HepG2 (cell line): ENCODE measurements at regions not wholly inside any gene's neighbourhood (a gene's known extent, or its start where the extent isn't known, plus 50 kb on each side); places are given as distances from the start of the nearest gene placed in this dataset.
"Not testable (repeated sequence)": the region's sequence is repeated elsewhere in the genome, so short reads cannot be mapped to it uniquely, and the experiment has no call there.

Experiments used
- ATAC-seq: fragments of 200-7000 bp; cut with Tn5 transposase; 3 replicates; pipeline ENCODE4 v1.9.1; 2020; ENCODE audit warnings: mild to moderate bottlenecking, moderate library complexity
- BruUV-seq: library from RNA; stranded (reverse); fragments of 400-500 nt; replicated peaks from 2 replicates; lab custom pipeline; 2021; lab: Mats Ljungman, UMichigan
- CTCF ChIA-PET: fragments of 300-600 bp; formaldehyde crosslinking; extraction: SDS; loops from one replicate; lab custom pipeline; 2021; ENCODE audit warnings: low total read pairs, inconsistent platforms, low intra/inter-chr PET ratio; lab: Yijun Ruan, JAX
- POLR2A ChIA-PET: fragments of 350-600 bp; sonication (Branson Sonifier 250); formaldehyde crosslinking; loops from one replicate; lab custom pipeline; 2020; ENCODE audit warnings: antibody characterized with exemption, inconsistent platforms; lab: Yijun Ruan, JAX
- DNase-seq: peaks from one replicate; pipeline ENCODE4 v3.0.0-alpha.2; 2015; ENCODE audit warnings: low spot score
- FAIRE-seq: peaks from 3 replicates; lab custom pipeline; 2011; peaks lifted over from hg19 to GRCh38; lab: Jason Lieb, UNC
- H2AFZ ChIP-seq: one replicate; pipeline ENCODE4 v1.6.1; 2011; ENCODE audit warnings: low read length, inconsistent platforms
- H3K27ac ChIP-seq: fragments of 300-600 bp; 3 replicates; pipeline ENCODE4 v1.8.0; 2011; ENCODE audit warnings: mixed run types, mild to moderate bottlenecking, mixed read lengths, low read length, inconsistent platforms; ENCODE audit not compliant: insufficient read depth; ENCODE audit errors: extremely low read length
- H3K27me3 ChIP-seq, 2 experiments: fragments of 200-600 bp in 1 of 2; 2 replicates in 1 of 2; 3 replicates in 1 of 2; pipeline versions ENCODE4 v1.6.0 to v1.8.0; 2011; ENCODE audit warnings: low read length in 2 of 2, mild to moderate bottlenecking in 2 of 2, moderate library complexity in 2 of 2, inconsistent platforms in 1 of 2; ENCODE audit not compliant: insufficient read depth in 2 of 2, control insufficient read depth in 1 of 2
- H3K36me3 ChIP-seq, 2 experiments: fragments of 200-600 bp in 1 of 2; replicated peaks in 1 of 2; 2 replicates in 1 of 2; 3 replicates in 1 of 2; pipeline versions ENCODE4 v1.5.1 to v1.8.0; 2011; ENCODE audit warnings: low read length in 2 of 2, inconsistent platforms in 1 of 2; ENCODE audit not compliant: insufficient read depth in 2 of 2, control insufficient read depth in 1 of 2
- H3K4me1 ChIP-seq: 2 replicates; pipeline ENCODE4 v1.5.1; 2012; ENCODE audit warnings: low read length, inconsistent platforms; ENCODE audit not compliant: insufficient read depth
- H3K4me2 ChIP-seq: 2 replicates; pipeline ENCODE4 v1.6.0; 2011; ENCODE audit warnings: low read depth, low read length, inconsistent platforms
- H3K4me3 ChIP-seq, 3 experiments: fragments of 200-600 bp in 1 of 3; sonication (generic), shearing (Covaris generic) in 1 of 3; replicated peaks in 1 of 3; 2 replicates each; pipeline ENCODE4 v1.5.1; 2011 to 2016; ENCODE audit warnings: low read length in 3 of 3, inconsistent platforms in 2 of 3, low read depth in 2 of 3, mild to moderate bottlenecking in 2 of 3, control low read depth in 1 of 3, mixed read lengths in 1 of 3; ENCODE audit not compliant: insufficient read depth in 1 of 3
- H3K79me2 ChIP-seq: one replicate; pipeline ENCODE4 v1.6.1; 2011; ENCODE audit warnings: low read length, inconsistent platforms; ENCODE audit not compliant: insufficient read depth
- H3K9ac ChIP-seq: 2 replicates; pipeline ENCODE4 v1.6.0; 2011; ENCODE audit warnings: mild to moderate bottlenecking, low read depth, low read length, inconsistent platforms; ENCODE audit not compliant: insufficient read depth
- H3K9me3 ChIP-seq: 2 replicates; pipeline ENCODE4 v1.5.1; 2012; ENCODE audit warnings: mild to moderate bottlenecking, low read length
- H4K20me1 ChIP-seq: 2 replicates; pipeline ENCODE4 v1.6.0; 2011; ENCODE audit warnings: inconsistent platforms, mild to moderate bottlenecking, low read length, moderate library complexity; ENCODE audit not compliant: insufficient read depth
- PRDM10 ChIP-seq: sonication (generic); formaldehyde crosslinking; IDR thresholded peaks from 2 replicates; pipeline ENCODE4 v1.4.0; 2020; ENCODE audit warnings: low read depth, missing genetic modification reagents
- STAG1 ChIP-seq: sonication (generic); formaldehyde crosslinking; IDR thresholded peaks from 2 replicates; pipeline ENCODE4 v1.4.0; 2020; ENCODE audit warnings: missing genetic modification reagents
- ZNF430 ChIP-seq: sonication (generic); formaldehyde crosslinking; IDR thresholded peaks from 2 replicates; pipeline ENCODE4 v1.9.0; 2021; ENCODE audit warnings: mild to moderate bottlenecking, missing genetic modification reagents
- WGBS: methylation state at CpG from one replicate; pipeline ENCODE4 v1.1.6; 2017; ENCODE audit warnings: low lambda C conversion rate; 5-methylcytosine and 5-hydroxymethylcytosine counted together
- in situ Hi-C: cut with HindIII; loops from 2 replicates; pipeline ENCODE4 v1.10.0; 2017; ENCODE audit warnings: low pct_unique_long_range_greater_than_20kb; ENCODE audit not compliant: extremely low pct_ligation_motif_present
- intact Hi-C: fragments of 100-400 bp; cut with micrococcal nuclease; formaldehyde crosslinking; loops from one replicate; pipeline ENCODE4 v1.10.0; 2022; ENCODE audit not compliant: unreplicated experiment

GRCh38 chr22:27108425-27109114, 451.2 kb downstream of the MIAT start (continued):
- TF ChIP-seq PRDM10 (CRISPR knock-in tag) (no peak), STAG1 (no peak)

GRCh38 chr22:27109406-27109805, 452.0 kb downstream of the MIAT start:
- H3K27ac ChIP-seq, H3K9me3 ChIP-seq, H3K9ac ChIP-seq, H3K4me3 ChIP-seq, H2AFZ ChIP-seq, CTCF ChIA-PET, intact Hi-C loops, DNase-seq, H3K27me3 ChIP-seq, in situ Hi-C loops, FAIRE-seq, POLR2A ChIA-PET, H3K79me2 ChIP-seq, BruUV-seq, ATAC-seq, H4K20me1 ChIP-seq, H3K4me2 ChIP-seq, H3K36me3 ChIP-seq: not testable (repeated sequence)
- peaks cover 14% of the 10 kb centered on the region for H3K4me1 ChIP-seq
- WGBS = 6% methylated on average over 2 of the region's 2 CpGs
- peak; percentile 76; the same call in 1 of the 2 replicates for TF ChIP-seq ZNF430 (CRISPR knock-in tag)
